Muscle of leg (tissue), 3 donors: ENCODE measurements at regions not wholly inside any gene's neighbourhood (a gene's known extent, or its start where the extent isn't known, plus 50 kb on each side); places are given as distances from the start of the nearest gene placed in this dataset.
A peak's percentile ranks its signal among the peaks of the same experiment; 100 is the strongest.
"Not testable (repeated sequence)": the region's sequence is repeated elsewhere in the genome, so short reads cannot be mapped to it uniquely, and the experiment has no call there.

Source experiments
- DNase-seq: peaks from one replicate; pipeline ENCODE4 v3.0.0; 2013
- H3K27ac ChIP-seq: one replicate; pipeline ENCODE4 v1.5.1; 2013; ENCODE audit warnings: mild to moderate bottlenecking, low read length, control low read depth
- H3K27me3 ChIP-seq: one replicate; pipeline ENCODE4 v1.6.1; 2013; ENCODE audit warnings: low read length; ENCODE audit not compliant: control insufficient read depth, insufficient read depth
- H3K36me3 ChIP-seq: one replicate; pipeline ENCODE4 v1.6.1; 2013; ENCODE audit warnings: low read length; ENCODE audit not compliant: control insufficient read depth, insufficient read depth
- H3K4me1 ChIP-seq: one replicate; pipeline ENCODE4 v1.6.1; 2013; ENCODE audit warnings: low read length; ENCODE audit not compliant: control insufficient read depth, insufficient read depth
- H3K4me3 ChIP-seq: one replicate; pipeline ENCODE4 v1.5.1; 2013; ENCODE audit warnings: low read length, control low read depth
- H3K9me3 ChIP-seq: replicated peaks from 2 replicates; pipeline ENCODE4 v1.6.1; 2013; ENCODE audit warnings: low read depth, low read length; ENCODE audit not compliant: control insufficient read depth
- WGBS: methylation state at CpG from one replicate; pipeline ENCODE4 v1.1.5; 2013; ENCODE audit warnings: missing lambda C conversion rate; ENCODE audit not compliant: insufficient coverage; 5-methylcytosine and 5-hydroxymethylcytosine counted together

- H3K27me3 ChIP-seq, H3K4me3 ChIP-seq, H3K36me3 ChIP-seq, H3K4me1 ChIP-seq, H3K27ac ChIP-seq, DNase-seq, H3K9me3 ChIP-seq: not testable (repeated sequence)
- WGBS, result no CpG with 5 or more reads among the region's 1 CpG
Observed at GRCh38 chr3:170804634-170805033, 65.4 kb downstream of the RPL22L1 start.

- Histone ChIP-seq H3K4me1 (no peaks in the 10 kb centered on the region), H3K27me3 (peaks cover 2% of the 10 kb centered on the region), H3K27ac (no peak overlapping the region), H3K36me3 (no peaks in the 10 kb centered on the region), H3K4me3 (no peak overlapping the region), H3K9me3 (no peaks in the 10 kb centered on the region)
- no peak for DNase-seq
Observed at GRCh38 chr3:170804078-170804477, 65.9 kb downstream of the RPL22L1 start.

DNA sequence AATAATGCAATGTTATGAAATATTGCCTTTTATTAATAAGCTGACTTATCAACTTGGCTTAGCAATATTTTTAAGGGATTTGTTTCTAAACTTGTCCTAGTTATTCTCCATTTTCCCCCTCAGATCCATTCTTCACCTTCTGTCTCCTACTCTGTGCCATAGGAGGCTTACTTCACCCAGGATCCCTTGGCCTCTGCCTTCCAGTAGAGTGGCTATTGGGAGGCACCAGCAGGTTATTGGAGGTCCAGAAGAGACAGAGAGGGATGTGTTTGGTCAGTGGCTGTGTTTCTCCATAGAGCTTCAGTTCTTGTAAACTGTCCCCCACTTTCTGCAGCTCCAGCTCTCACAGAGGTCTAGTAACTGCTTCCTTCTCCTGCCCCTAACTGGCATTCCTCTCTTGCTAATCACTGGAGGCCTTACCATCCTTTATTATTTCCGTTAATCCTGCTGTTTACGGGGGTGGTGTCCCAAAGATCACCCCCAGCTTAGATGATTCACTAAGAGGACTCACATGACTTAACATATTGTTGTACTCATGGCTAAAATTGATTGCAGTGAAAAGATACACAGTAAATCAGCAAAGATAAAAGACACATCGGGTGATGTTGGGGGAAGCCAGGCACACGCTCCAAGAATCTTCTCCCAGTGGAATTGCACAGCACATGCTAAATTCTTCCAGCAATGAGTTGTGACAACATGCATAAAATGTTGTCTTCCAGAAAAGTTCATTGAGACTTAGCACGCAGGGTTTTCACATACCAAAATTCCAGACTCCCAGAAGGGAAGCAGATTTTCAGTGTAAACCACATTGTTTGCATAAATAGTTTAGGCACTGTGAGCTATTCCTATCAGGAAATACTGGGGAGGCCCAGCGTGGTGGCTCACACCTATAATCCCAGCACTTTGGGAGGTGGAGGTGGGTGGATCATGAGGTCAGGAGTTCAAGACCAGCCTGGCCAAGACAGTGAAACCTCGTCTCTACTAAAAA lies 67.5 kb downstream of the RPL22L1 start:
- 40% methylated on average over 1 of the region's 7 CpGs for WGBS
- Histone ChIP-seq H3K9me3 (no peaks in the 10 kb centered on the region), H3K4me3 (no peak overlapping the region), H3K4me1 (no peaks in the 10 kb centered on the region), H3K27me3 (peaks cover 2% of the 10 kb centered on the region), H3K27ac (no peak overlapping the region), H3K36me3 (no peaks in the 10 kb centered on the region)
- DNase-seq, result peak; percentile 84

GRCh38 chr3:170801597-170801996 lies 68.4 kb downstream of the RPL22L1 start:
- Histone ChIP-seq H3K9me3 (no peaks in the 10 kb centered on the region), H3K36me3 (no peaks in the 10 kb centered on the region), H3K4me1 (no peaks in the 10 kb centered on the region), H3K27ac (no peak overlapping the region), H3K27me3 (peaks cover 2% of the 10 kb centered on the region), H3K4me3 (no peak overlapping the region)
- 95% methylated on average over 3 of the region's 3 CpGs for WGBS
- DNase-seq, result no peak

- H3K4me1 ChIP-seq, H3K9me3 ChIP-seq, DNase-seq, H3K36me3 ChIP-seq, H3K27me3 ChIP-seq, H3K27ac ChIP-seq, H3K4me3 ChIP-seq: not testable (repeated sequence)
- WGBS, result no CpG with 5 or more reads among the region's 4 CpGs
Observed at GRCh38 chr3:170800275-170800674, 69.7 kb downstream of the RPL22L1 start.

DNA sequence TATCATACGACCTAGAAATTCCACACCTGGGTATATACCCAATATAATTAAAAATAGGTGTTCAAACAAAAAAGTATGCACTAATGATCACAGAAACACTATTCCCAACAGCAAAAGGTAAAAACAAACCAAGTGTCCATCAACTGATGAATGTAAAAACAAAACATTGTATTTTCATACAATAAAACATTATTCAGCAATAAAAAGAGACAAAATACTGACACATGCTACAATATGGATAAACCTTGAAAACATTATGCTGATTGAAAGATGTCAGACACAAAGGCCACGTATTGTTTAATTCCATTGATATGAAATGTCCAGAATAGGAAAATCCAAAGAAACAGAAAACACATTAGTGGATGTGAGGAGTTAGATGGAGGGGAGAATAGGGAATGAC lies 71.0 kb downstream of the RPL22L1 start:
- no peak overlapping the region for H3K4me3 ChIP-seq
- no peaks in the 10 kb centered on the region for H3K27me3 ChIP-seq
- H3K36me3 ChIP-seq, result no peaks in the 10 kb centered on the region
- no peaks in the 10 kb centered on the region for H3K9me3 ChIP-seq
- WGBS, result no CpG with 5 or more reads among the region's 2 CpGs
- H3K27ac ChIP-seq, result no peak overlapping the region
- DNase-seq, result no peak
- H3K4me1 ChIP-seq, result no peaks in the 10 kb centered on the region

GRCh38 chr3:170797685-170798084 lies 72.3 kb downstream of the RPL22L1 start:
- no peak for DNase-seq
- WGBS, result 94% methylated on average over 3 of the region's 5 CpGs

GRCh38 chr3:170792471-170792870 lies 77.5 kb downstream of the RPL22L1 start:
- no peak overlapping the region for H3K27ac ChIP-seq
- H3K27me3 ChIP-seq, result peaks cover 2% of the 10 kb centered on the region
- DNase-seq, result peak; percentile 91
- H3K36me3 ChIP-seq, result no peaks in the 10 kb centered on the region
- WGBS, result no CpG with 5 or more reads among the region's 1 CpG
- H3K9me3 ChIP-seq, result no peaks in the 10 kb centered on the region
- H3K4me3 ChIP-seq, result no peak overlapping the region
- no peaks in the 10 kb centered on the region for H3K4me1 ChIP-seq

More at GRCh38 chr3:170797685-170798084, 72.3 kb downstream of the RPL22L1 start:
- H3K27ac ChIP-seq, result no peak overlapping the region
- H3K4me1 ChIP-seq, result no peaks in the 10 kb centered on the region
- H3K9me3 ChIP-seq, result no peaks in the 10 kb centered on the region
- no peak overlapping the region for H3K4me3 ChIP-seq
- H3K27me3 ChIP-seq, result no peaks in the 10 kb centered on the region
- H3K36me3 ChIP-seq, result no peaks in the 10 kb centered on the region

DNA sequence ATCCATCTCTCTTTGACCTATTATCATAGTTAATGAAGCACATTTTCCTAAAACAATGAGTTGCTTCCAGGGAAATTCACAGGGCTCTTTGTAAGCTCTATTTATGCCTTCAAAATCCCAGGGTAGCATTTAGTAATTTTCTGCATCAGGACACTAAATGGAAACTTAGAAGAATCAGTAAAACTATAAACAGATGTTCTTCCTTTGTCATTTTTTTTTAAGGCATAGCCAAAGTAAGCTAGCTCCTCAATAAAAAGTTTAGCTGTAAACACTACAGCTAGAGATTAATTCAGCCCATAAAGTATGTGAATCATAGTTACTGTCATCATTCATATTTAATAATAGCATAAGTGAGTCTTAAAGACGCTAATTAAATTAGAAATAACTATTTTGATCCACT lies 79.3 kb downstream of the RPL22L1 start:
- DNase-seq, result peak; percentile 83
- Histone ChIP-seq H3K4me3 (no peak overlapping the region), H3K27me3 (peaks cover 2% of the 10 kb centered on the region), H3K27ac (no peak overlapping the region), H3K9me3 (no peaks in the 10 kb centered on the region), H3K36me3 (no peaks in the 10 kb centered on the region), H3K4me1 (no peaks in the 10 kb centered on the region)
- WGBS, result no CpG with 5 or more reads among the region's 1 CpG

- H3K27me3 ChIP-seq, result peaks cover 2% of the 10 kb centered on the region
- no peaks in the 10 kb centered on the region for H3K4me1 ChIP-seq
- H3K9me3 ChIP-seq, result no peaks in the 10 kb centered on the region
- no peak overlapping the region for H3K27ac ChIP-seq
- DNase-seq, result no peak
- no CpG with 5 or more reads among the region's 2 CpGs for WGBS
- no peak overlapping the region for H3K4me3 ChIP-seq
- H3K36me3 ChIP-seq, result no peaks in the 10 kb centered on the region
Observed at GRCh38 chr3:170787464-170787863, 82.5 kb downstream of the RPL22L1 start.
